ENCODE measurements at regions not wholly inside any gene's neighbourhood (a gene's known extent, or its start where the extent isn't known, plus 50 kb on each side); places are given as distances from the start of the nearest gene placed in this dataset.
A peak's percentile ranks its signal among the peaks of the same experiment; 100 is the strongest.
"Not testable (repeated sequence)": the region's sequence is repeated elsewhere in the genome, so short reads cannot be mapped to it uniquely, and the experiment has no call there.

DNA sequence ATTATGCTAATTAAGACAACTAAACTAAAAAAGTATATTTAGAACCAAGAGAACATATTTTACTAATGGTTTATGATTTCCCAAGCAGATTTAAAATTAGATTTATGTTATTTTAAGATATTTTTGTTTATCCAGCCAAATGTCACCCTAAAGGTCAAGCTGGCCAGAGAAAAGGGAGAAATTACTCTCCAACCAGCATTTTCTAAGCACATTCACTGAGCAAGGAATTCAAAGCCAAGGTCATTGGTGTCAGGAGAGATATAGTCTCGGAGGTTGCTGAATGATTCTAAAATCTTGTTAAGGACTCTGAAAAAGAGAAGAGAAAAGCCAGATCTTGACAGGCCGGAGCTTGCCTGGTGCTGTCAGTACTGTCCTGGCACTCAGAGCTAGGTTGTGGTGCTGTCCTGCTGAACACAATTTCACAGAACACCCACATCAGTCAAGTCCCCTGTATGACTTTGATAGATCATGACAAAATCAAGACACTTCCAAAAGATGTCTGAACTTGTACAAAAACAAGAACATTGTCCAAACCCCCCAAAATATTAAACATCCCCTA lies 222.3 kb upstream of the SMLR1 start:
- no peak for DNase-seq (ENCODE audit: low read depth in 2 of 2)

DNA sequence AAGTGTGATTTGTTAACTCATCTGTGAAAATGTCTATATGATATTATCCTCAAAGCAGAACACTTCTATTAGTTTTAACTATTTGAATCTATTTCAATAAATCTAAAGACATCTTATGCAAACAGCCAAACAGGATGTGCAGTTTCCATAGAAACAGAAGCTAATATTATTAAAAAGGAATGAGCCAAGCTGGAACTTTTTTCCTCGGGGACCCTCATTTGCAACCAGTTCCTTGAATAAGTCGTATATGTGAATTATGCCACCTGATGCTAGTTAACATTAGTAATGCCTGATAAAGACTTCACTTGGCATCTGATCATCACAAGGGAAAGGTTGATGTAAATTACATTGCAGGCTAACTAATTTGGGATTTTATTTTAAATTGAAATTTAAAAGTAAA lies 216.9 kb upstream of the SMLR1 start:
- DNase-seq (ENCODE audit: low read depth in 2 of 2): no peak

DNA sequence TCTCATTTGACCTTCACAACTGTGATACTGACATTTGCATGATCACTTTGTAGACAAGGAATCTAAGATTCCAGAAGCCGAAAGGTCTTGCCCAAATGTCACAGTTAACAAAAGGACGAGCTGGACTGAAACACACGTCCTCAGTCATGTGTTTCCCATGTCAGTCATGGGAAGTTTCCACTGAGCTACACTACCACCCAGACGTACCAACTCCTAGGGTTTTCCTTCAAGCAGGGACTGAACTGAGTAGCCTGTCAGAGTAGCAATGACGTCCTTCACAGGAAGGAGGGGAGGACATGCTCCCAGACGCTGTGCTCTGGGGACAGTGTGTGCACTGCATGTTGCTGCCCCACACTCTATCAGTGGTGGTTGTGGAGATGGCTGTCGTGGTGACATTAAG lies 215.8 kb upstream of the SMLR1 start:
- no peak for DNase-seq (ENCODE audit: low read depth in 2 of 2)

DNA sequence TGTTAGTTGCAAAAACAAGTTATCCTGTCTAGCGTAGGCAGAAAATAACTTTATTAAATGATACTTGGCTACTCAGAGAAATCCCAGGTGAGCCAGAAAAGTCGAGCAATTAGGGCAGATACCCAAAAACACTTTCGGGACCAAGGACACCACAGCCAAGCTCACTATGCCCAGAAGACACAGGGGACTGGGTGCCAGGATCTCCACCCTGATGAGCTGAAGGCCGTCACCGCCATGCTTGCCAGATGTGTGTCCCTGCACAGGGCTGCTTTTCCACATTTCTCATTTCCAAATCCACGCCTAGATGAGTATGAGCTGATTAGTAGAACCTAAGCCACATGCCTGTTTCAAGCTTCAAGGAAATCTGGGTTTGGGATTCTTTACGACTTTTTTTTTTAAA lies 214.0 kb upstream of the SMLR1 start:
- DNase-seq (ENCODE audit: low read depth in 2 of 2): no peak

DNA sequence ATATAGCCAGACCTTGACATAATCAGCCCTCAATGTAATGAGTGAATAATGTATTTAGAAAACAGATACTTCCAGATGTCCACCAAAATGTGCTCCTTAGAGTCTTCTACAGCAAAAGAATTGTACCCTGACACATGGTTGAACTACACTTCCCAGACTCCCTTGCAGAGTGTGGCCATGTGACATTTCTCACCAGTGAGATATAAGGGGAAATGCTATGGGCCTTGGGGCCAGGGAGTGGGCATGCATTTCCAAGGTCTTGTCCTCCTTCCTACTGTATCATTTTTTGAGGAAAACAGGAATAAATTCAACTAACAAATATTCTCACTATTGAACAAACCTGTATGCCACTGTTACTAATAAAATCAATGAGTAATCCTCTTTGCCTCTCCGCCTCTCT lies 211.4 kb upstream of the SMLR1 start:
- no peak for DNase-seq (ENCODE audit: low read depth in 2 of 2)

DNA sequence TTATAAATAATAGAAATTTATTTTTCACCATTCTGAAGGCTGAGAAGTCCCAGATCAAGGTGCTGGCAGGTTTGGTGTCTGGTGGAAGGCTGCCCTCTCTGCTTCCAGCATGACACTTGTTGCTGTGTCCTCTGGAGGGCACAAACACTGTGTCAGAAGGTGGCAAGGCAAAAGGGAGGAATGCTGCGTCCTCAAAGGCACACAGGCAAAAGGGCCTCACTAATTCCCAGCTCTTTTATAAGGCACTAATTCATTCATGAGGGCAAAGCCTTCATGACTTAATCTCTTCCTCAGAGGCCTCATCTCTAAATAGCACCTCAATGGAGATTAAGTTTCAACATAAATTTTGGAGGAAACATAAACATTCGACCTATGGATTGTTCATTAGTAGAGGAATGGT lies 209.5 kb upstream of the SMLR1 start:
- no peak for DNase-seq (ENCODE audit: low read depth in 2 of 2)

DNA sequence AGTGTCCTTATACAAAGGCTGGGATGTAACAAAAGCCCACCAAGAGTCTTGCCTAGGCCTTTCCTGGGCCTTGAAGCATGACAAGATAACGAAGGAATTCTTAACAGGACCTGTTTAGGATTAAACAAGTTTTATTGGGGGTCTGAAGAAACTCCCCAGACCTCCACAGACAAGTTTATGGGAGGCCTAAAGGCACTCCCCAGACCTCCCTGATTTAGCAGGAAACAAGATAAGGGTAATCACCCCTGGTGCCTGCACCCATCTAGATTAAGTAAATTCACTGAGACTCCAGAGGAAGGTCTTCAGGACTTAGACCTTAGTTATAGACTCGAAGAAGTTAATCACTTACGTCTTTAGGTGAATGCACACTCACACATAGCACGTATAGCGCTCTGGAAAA lies 208.4 kb upstream of the SMLR1 start:
- DNase-seq (ENCODE audit: low read depth in 2 of 2): not testable (repeated sequence)

DNA sequence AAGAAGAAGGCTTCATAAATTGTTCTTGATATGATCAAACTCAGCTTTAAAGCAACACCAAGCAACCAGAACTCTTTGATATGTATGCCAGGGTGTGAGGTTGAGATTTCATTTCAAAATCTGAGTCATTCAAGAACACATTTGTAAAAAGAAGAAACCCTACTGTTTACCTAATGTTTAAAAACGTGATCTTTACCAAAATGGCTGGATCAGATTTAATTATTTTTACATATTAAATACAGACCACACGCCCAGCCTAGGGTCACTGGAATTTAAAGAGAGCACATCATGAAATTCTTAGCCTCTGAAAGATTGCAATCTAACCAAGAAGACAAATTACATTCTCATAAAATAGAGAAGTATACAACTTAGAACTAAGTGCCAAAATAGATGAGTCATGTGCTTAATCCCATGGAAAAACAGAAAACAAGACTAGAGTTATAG lies 206.8 kb upstream of the SMLR1 start:
- DNase-seq (ENCODE audit: low read depth in 2 of 2): no peak

DNA sequence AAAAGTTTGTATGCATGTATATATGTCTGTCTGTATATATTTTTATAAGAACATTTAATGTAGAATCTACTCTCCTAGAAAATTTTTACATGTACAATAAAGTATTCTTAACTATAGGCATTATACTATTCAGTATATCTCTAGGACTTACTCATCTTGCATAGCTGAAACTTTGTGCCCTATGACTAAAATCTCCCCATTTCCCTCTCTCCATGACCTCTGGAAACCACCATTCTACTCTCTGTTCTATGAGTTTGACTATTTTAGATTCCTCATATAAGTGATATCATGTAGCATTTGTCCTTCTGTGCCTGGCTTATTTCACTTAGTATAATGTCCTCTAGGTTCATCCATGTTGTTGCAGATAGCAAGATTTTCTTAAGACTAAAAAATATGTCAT lies 205.1 kb upstream of the SMLR1 start:
- DNase-seq (ENCODE audit: low read depth in 2 of 2): no peak

DNA sequence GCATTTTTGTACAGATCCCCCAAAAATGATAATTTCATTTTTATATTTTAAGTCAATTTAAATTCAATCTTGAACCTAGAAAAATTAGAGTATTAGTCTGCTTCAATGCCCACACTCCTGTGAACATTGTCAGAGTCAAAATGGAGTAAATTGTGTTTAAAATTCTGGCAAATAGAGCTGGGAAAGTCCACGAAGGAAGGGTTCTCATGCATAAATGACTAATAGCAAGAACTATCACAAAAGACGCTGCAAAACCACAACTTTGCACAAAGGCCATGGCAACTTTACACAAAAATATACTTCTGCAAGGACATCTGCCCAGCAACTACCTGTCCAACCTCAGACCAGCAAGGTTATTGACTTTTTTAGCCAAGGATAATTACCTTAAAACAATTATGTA lies 203.2 kb upstream of the SMLR1 start:
- DNase-seq (ENCODE audit: low read depth in 2 of 2): no peak

DNA sequence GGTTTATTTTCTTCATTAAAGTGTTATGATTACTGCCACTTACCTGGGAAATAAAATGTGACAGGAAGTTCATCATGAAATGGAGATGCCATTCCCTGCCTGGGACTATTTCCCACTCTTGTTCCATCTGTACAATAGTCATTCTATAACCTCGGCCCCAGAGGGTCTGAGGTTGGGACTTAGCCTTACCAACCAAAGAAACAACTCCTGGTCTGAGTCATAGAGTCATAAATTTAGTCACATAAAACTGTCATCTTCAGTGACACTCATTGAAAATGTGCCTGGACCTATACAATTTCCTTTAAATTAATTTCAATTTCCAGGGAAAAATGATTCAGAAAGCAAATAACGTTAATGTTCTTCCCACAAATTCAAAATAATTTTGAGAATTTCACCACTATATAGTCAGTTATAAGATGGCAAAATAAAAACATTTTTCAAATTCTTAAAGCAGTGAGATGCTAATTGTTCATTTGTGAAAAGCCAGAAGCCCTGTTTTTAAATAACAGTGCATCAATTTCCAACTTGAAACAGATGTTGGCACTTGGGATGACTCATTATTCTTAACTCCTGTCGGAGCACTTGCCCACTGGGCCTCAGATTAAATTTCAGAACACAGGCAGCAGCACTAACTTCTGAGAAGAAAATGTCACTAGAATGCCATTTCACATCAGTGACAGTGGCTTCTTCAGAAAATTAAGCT lies 201.2 kb upstream of the SMLR1 start:
- DNase-seq (ENCODE audit: low read depth in 2 of 2): no peak

DNA sequence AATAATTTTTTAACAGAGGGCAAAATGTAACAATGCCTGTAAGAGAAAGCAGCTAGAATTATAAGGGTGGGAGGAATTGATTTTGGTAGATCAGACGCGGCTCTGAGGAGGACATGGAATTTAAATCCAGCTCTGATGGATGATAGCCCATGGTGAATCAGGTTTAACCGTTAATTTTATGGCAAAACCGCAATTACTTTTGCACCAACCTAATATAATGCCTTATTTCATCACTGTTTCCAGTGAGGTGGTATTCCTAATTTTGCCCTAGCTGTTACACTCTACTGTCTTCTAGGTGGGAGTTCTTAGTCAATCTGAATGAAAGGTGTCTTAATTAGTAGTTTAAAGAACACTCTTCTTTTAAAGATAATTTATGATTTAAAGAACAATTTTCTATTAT lies 198.3 kb upstream of the SMLR1 start:
- DNase-seq (ENCODE audit: low read depth in 2 of 2): no peak

DNA sequence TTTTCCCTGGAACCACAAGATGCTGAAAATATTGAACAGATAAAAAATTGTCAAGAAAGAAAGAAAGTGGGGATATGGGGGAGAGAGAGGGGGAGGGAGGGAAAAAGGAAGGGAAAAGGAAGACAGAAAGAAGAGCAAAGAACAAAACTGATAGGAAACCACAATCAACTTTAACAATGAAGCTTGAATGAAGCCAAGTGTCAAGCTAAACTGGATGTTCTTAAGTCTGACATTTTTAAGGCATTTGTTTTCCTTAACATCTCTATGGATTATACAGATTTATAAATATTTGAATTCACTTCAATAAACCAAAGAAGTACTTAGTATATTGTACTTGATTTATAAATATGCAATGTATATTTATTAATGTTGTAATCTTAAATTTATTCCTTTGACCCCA lies 197.6 kb upstream of the SMLR1 start:
- DNase-seq (ENCODE audit: low read depth in 2 of 2): no peak

DNA sequence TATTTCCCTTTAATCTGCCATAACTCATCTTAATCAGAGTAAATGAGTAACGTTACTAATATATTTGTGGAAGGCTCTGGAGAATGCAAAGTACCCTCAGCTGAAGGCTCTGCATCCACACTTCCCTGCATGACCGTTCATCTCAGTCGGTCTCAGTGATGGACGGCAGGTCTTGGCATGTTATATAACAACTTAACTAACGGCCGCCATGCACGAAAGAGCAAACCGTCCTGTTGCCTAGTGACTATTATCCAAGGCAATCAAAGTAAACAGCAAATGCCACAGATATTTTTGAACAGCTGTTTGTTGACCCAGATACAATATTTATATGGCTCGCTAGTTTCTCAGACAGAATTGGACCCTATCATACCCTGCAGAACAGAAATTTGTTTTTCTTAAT lies 194.9 kb upstream of the SMLR1 start:
- peak in 1 of 2 donors; percentile 1 for DNase-seq (ENCODE audit: low read depth in 2 of 2)

DNA sequence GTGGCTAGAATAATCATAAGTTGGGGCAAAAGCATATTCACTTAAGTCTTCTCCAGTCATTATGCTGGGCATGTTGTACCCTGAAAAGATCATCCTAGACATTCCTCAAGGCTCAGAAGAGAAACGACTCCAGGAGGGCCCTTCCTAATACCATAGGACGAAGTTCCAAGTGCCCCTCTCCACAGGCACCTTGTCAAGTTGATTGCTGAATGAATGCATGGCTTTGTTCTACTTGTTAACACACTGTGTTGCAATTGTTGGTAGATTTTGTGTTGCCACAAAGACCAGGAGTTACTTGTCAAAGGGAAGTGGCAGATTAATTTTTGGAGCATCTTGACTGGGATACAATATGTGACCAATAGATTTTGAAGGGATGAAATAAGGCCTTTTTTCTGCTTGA lies 194.3 kb upstream of the SMLR1 start:
- DNase-seq (ENCODE audit: low read depth in 2 of 2): no peak

DNA sequence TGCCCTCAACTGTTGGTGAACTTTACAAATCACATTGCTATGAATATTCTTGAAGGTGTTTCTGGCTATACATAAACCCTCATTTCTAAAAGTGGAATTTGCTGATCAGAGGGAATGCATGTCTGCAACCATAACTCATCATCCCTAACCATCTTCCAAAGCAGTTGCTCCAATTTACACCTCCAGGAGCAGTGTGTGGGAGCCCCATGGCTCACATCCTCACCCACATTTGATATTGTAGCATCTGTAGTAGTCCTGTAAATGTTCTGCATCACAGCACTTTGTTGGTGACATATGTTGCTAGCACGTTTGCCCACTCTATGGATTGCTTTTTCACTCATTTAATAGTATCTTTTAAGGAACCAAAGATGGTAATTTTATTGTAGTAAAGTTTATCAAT lies 183.8 kb upstream of the SMLR1 start:
- no peak for DNase-seq (ENCODE audit: low read depth in 2 of 2)

DNA sequence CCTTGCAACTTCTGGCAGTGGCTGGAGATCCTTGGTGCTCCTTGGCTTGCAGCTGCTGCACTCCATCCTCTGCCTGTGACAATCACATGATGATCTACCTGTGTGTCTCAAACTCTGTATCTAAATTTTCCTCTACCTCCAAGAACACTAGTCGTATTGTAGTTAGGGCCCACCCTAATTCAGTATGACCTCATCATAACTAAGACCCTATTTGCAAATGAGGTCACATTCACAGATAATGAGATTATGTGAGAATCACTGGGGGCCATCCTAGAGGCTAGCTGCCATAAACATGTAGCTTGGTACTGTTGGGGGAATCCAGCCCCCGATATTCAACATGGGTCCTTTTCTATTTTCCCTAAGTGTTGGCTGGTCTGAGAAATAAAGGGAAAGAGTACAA lies 183.0 kb upstream of the SMLR1 start:
- DNase-seq (ENCODE audit: low read depth in 2 of 2): no peak

DNA sequence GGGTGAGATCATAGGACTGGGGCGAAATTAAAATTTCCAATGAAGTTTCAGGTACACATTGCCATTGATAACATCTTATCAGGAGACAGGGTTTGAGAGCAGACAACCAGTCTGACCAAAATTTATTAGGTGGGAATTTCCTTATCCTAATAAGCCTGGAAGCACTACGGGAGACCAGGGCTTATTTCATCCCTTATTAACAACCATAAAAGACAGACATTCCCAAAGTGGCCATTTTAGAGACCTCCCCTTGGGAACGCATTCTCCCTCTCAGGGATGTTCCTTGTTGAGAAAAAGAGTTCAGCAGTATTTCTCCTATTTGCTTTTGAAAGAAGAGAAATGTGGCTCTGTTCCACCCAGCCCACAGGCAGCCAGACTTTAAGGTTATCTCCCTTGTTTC lies 182.4 kb upstream of the SMLR1 start:
- not testable (repeated sequence) for DNase-seq (ENCODE audit: low read depth in 2 of 2)

DNA sequence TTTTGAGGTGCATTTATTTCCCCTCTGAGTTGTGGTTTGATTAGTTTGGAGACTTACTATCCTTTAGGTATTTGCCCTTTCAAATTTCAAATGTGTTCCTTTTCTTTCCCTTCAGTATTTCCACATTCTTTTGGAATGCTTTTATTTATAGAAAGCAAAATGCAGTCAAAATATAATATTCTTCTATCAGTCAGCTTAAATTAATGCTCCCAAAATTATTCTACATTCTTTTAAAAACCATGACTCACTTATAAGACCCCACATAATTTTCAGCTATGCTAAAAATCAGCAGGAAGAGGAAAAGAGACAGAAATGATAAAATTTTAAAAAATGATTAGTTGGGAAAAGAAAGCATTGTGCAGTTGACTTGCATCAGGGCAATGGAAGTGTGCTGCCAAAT lies 180.0 kb upstream of the SMLR1 start:
- DNase-seq (ENCODE audit: low read depth in 2 of 2): no peak

DNA sequence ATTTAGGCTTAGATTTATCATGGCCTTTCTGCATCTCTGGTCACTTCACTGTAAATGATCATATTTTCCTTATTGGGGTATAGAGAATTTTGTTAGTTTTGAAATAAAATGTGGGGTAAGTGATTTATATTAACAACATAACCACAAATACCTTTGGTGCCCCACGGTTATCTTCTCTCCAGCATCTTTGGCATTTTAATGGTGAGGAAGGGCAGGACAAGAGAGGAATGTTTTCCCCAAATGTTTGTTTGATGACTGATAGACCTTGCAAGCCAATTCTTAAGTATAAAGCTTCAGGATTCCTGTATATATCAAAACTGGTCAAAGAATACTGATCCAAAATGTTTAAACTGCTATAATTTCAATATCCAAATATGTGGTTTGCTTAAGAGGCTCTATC lies 171.6 kb upstream of the SMLR1 start:
- DNase-seq (ENCODE audit: low read depth in 2 of 2): no peak

DNA sequence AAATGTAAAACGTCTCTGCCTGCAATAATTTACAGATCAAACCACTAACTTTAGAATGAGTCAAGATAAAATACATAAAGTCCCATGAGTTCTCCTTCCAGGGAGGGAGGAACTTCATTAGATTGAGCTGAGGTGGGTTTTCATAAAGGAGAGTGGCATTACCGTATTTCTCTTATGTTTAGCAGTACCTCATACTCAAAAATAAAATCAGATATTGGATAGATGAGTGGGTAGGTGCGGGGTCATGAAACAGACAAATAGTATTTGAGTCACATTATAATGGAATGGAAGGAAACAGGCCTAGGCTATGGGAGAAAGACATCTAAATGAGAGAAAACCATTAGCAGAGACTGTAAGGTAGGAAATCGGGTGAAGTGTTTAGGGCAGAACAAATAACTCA lies 166.1 kb upstream of the SMLR1 start:
- no peak for DNase-seq (ENCODE audit: low read depth in 2 of 2)

DNA sequence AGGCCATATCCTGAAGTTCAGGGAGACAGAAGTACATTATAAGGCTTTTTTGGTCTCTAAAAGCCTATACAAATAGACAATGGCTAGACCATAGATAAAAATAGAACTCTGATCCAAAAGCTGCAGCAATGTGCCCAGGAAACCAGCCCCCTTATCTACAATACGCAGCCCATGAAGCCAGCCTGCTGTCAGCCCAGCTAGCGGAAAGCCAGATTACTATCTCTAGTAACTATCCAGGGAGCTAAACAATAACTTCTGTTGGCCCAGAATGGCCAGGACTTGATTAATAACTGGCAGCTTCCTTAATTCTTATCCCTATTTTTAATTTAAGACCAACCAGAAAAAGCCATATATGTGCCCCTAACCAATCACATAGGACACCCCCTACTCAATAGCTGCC lies 160.4 kb upstream of the SMLR1 start:
- no peak for DNase-seq (ENCODE audit: low read depth in 2 of 2)

DNA sequence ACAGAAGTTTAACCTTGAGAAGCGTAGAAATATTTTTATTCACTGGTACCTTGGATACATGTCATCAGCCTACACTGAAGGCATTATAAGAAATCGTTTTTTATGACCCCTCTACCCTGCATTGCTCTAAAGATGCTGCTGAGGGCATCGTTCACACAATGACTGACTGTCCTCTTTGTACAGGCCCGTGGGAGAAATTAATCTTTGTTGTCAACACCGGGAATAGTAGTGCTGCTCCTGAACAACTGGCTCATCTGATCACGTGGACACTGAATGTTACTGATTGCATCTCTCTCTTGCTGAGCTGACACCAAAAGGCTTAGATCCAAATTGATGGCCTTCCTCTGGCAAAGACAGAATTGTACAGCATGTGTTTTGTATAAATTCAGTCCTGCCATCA lies 157.1 kb upstream of the SMLR1 start:
- no peak for DNase-seq (ENCODE audit: low read depth in 2 of 2)

DNA sequence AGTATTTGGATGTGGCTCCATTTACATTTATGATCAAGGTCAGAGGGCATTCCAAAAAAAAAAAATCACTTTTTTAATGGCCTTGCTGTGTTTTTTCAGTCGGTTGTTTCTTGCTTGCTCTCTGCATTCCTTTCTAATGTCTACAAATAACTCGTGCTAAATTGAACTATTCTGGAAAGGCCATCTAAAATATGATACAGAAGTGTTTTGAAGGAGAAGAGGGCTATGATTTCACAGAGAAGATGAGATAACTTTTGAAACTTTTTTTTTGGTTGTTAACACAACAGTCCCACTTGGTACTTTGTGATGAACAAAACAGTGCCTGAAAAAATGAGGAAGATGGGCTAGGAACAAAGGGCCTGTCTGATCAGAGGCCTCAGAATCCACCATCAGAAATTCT lies 156.1 kb upstream of the SMLR1 start:
- DNase-seq (ENCODE audit: low read depth in 2 of 2): no peak
